Fibroblast of skin of left biceps (primary cell): ENCODE measurements at regions not wholly inside any gene's neighbourhood (a gene's known extent, or its start where the extent isn't known, plus 50 kb on each side); places are given as distances from the start of the nearest gene placed in this dataset.
"Not testable (repeated sequence)": the region's sequence is repeated elsewhere in the genome, so short reads cannot be mapped to it uniquely, and the experiment has no call there.

Experiments
- DNase-seq, 2 experiments: peaks; one replicate each; pipeline ENCODE4 v3.0.0-alpha.2; 2013; ENCODE audit warnings: low read depth in 2 of 2

- no peak for DNase-seq
Measured at GRCh38 chr1:68673771-68674170, 176.9 kb upstream of the DEPDC1 start.

GRCh38 chr1:68675336-68675735, 178.5 kb upstream of the DEPDC1 start:
- no peak for DNase-seq

GRCh38 chr1:68677684-68678351, 180.9 kb upstream of the DEPDC1 start:
- DNase-seq = no peak

GRCh38 chr1:68696221-68696620, 199.3 kb upstream of the DEPDC1 start:
- no peak for DNase-seq

- DNase-seq = no peak
Measured at GRCh38 chr1:68703921-68704354, 207.1 kb upstream of the DEPDC1 start.

- DNase-seq = no peak
Measured at GRCh38 chr1:68704800-68705443, 208.0 kb upstream of the DEPDC1 start.

- DNase-seq = no peak
Measured at GRCh38 chr1:68705466-68705865, 208.6 kb upstream of the DEPDC1 start.

GRCh38 chr1:68706639-68707317, 209.9 kb upstream of the DEPDC1 start:
- no peak for DNase-seq

GRCh38 chr1:68717330-68717729, 220.4 kb upstream of the DEPDC1 start:
- DNase-seq = no peak

GRCh38 chr1:68720476-68720875, 223.6 kb upstream of the DEPDC1 start:
- no peak for DNase-seq

- no peak for DNase-seq
Measured at GRCh38 chr1:68723791-68724190, 226.9 kb upstream of the DEPDC1 start.

GRCh38 chr1:68725001-68725752, 228.3 kb upstream of the DEPDC1 start:
- no peak for DNase-seq

- not testable (repeated sequence) for DNase-seq
Measured at GRCh38 chr1:68739486-68739885, 242.6 kb upstream of the DEPDC1 start.

- no peak for DNase-seq
Measured at GRCh38 chr1:68745011-68745410, 248.1 kb upstream of the DEPDC1 start.

GRCh38 chr1:68745451-68745850, 248.6 kb upstream of the DEPDC1 start:
- DNase-seq = no peak

GRCh38 chr1:68746378-68746777, 249.5 kb upstream of the DEPDC1 start:
- DNase-seq = no peak

- no peak for DNase-seq
Measured at GRCh38 chr1:68751723-68752122, 254.8 kb upstream of the DEPDC1 start.

- no peak for DNase-seq
Measured at GRCh38 chr1:68758666-68759209, 261.9 kb upstream of the DEPDC1 start.

- DNase-seq = no peak
Measured at GRCh38 chr1:68767941-68768340, 271.1 kb upstream of the DEPDC1 start.

- DNase-seq = no peak
Measured at GRCh38 chr1:68770817-68771216, 273.9 kb upstream of the DEPDC1 start.

GRCh38 chr1:68777851-68778250, 281.0 kb upstream of the DEPDC1 start:
- DNase-seq = no peak

GRCh38 chr1:68779841-68780240, 283.0 kb upstream of the DEPDC1 start:
- DNase-seq = not testable (repeated sequence)
